MM.1S (cell line): ENCODE measurements at regions not wholly inside any gene's neighbourhood (a gene's known extent, or its start where the extent isn't known, plus 50 kb on each side); places are given as distances from the start of the nearest gene placed in this dataset.

Source experiments
- DNase-seq: peaks from one replicate; pipeline ENCODE4 v3.0.0-alpha.2; 2015
- H2AFZ ChIP-seq: fragments of 300-600 bp; sonication (generic); 2 replicates; pipeline ENCODE4 v1.6.0; 2016; ENCODE audit warnings: antibody characterized with exemption, low read length
- H3F3A ChIP-seq: fragments of 300-600 bp; sonication (generic); 2 replicates; pipeline ENCODE4 v1.6.1; 2016; ENCODE audit warnings: mild to moderate bottlenecking, antibody characterized with exemption, low read length, moderate library complexity, mixed read lengths; ENCODE audit not compliant: insufficient read depth
- H3K27ac ChIP-seq: fragments of 300-600 bp; sonication (generic); 2 replicates; pipeline ENCODE4 v1.5.1; 2016; ENCODE audit warnings: mild to moderate bottlenecking, low read length
- H3K27me3 ChIP-seq: fragments of 300-600 bp; sonication (generic); replicated peaks from 2 replicates; pipeline ENCODE4 v1.6.0; 2016; ENCODE audit warnings: low read length; ENCODE audit not compliant: insufficient read depth
- H3K36me3 ChIP-seq: fragments of 300-600 bp; sonication (generic); replicated peaks from 2 replicates; pipeline ENCODE4 v1.6.1; 2016; ENCODE audit warnings: mild to moderate bottlenecking, low read length, mixed read lengths; ENCODE audit not compliant: insufficient read depth
- H3K4me1 ChIP-seq: fragments of 300-600 bp; sonication (generic); 2 replicates; pipeline ENCODE4 v1.6.1; 2016; ENCODE audit warnings: low read length, mixed read lengths
- H3K4me2 ChIP-seq: fragments of 300-600 bp; sonication (generic); 2 replicates; pipeline ENCODE4 v1.6.0; 2016; ENCODE audit warnings: low read depth, low read length
- H3K4me3 ChIP-seq: fragments of 300-600 bp; sonication (generic); 2 replicates; pipeline ENCODE4 v1.5.1; 2016; ENCODE audit warnings: low read length, mixed read lengths
- H3K79me2 ChIP-seq: fragments of 300-600 bp; sonication (generic); 2 replicates; pipeline ENCODE4 v1.6.1; 2016; ENCODE audit warnings: mixed run types, low read length, mixed read lengths
- H3K9ac ChIP-seq: fragments of 300-600 bp; sonication (generic); 2 replicates; pipeline ENCODE4 v1.6.1; 2016; ENCODE audit warnings: low read length, mixed read lengths
- H3K9me2 ChIP-seq: fragments of 300-600 bp; sonication (generic); replicated peaks from 2 replicates; pipeline ENCODE4 v1.6.1; 2016; ENCODE audit warnings: mild to moderate bottlenecking, low read length, mixed read lengths; ENCODE audit not compliant: insufficient read depth
- H3K9me3 ChIP-seq: fragments of 300-600 bp; sonication (generic); replicated peaks from 2 replicates; pipeline ENCODE4 v1.6.1; 2016; ENCODE audit warnings: mild to moderate bottlenecking, low read length, mixed read lengths; ENCODE audit not compliant: insufficient read depth
- H4K20me1 ChIP-seq: fragments of 300-600 bp; sonication (generic); 2 replicates; pipeline ENCODE4 v1.6.1; 2016; ENCODE audit warnings: mild to moderate bottlenecking, low read length, moderate library complexity, mixed read lengths; ENCODE audit not compliant: insufficient read depth
- EZH2 ChIP-seq: fragments of 300-600 bp; sonication (generic); optimal IDR thresholded peaks from 2 replicates; pipeline ENCODE3; 2017; ENCODE audit warnings: low read depth, mild to moderate bottlenecking, antibody characterized with exemption, low read length, mixed read lengths
- EZH2phosphoT487 ChIP-seq: fragments of 300-600 bp; sonication (generic); IDR thresholded peaks from 2 replicates; pipeline ENCODE4 v1.6.1; 2018; ENCODE audit warnings: antibody characterized with exemption, low read length
- TF ChIP-seq, protein P1 (sequence below): fragments of 300-600 bp; sonication (generic); IDR thresholded peaks from 2 replicates; pipeline ENCODE4 v1.5.1; 2016; ENCODE audit warnings: antibody characterized with exemption, low read length, mixed read lengths

DNA sequence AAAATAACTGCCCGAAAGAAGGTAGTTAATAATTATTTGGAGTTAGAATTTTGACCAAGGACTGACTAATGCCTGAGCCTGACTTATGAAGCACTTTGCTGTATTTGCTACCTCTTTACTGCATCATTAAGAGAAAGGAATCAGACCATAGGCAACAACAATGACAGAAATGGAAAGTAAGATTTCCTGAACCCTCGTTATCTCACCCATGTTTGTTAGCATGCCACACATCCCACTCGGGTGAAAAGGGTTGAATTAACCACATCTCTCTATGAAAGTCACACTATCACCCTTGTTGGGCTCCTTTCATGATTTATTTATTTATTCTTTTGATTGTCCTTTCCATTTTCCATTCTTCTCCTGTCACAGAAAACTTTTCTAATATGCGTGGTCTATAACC is 59.6 kb downstream of the OLIG3 start:
- Histone ChIP-seq H3K9ac (no peak overlapping the region), H3K4me2 (no peak overlapping the region), H3K4me1 (no peaks in the 10 kb centered on the region), H3K27me3 (no peaks in the 10 kb centered on the region), H3F3A (no peaks in the 10 kb centered on the region), H3K27ac (no peak overlapping the region), H3K79me2 (no peaks in the 10 kb centered on the region), H3K9me2 (no peaks in the 10 kb centered on the region), H3K4me3 (no peak overlapping the region), H2AFZ (no peak overlapping the region), H3K36me3 (no peaks in the 10 kb centered on the region), H4K20me1 (no peaks in the 10 kb centered on the region), H3K9me3 (no peaks in the 10 kb centered on the region)
- no peak for DNase-seq
- TF ChIP-seq, protein P1, sequence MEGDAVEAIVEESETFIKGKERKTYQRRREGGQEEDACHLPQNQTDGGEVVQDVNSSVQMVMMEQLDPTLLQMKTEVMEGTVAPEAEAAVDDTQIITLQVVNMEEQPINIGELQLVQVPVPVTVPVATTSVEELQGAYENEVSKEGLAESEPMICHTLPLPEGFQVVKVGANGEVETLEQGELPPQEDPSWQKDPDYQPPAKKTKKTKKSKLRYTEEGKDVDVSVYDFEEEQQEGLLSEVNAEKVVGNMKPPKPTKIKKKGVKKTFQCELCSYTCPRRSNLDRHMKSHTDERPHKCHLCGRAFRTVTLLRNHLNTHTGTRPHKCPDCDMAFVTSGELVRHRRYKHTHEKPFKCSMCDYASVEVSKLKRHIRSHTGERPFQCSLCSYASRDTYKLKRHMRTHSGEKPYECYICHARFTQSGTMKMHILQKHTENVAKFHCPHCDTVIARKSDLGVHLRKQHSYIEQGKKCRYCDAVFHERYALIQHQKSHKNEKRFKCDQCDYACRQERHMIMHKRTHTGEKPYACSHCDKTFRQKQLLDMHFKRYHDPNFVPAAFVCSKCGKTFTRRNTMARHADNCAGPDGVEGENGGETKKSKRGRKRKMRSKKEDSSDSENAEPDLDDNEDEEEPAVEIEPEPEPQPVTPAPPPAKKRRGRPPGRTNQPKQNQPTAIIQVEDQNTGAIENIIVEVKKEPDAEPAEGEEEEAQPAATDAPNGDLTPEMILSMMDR = no peak
- TF ChIP-seq EZH2 (no peak), EZH2phosphoT487 (no peak)

DNA sequence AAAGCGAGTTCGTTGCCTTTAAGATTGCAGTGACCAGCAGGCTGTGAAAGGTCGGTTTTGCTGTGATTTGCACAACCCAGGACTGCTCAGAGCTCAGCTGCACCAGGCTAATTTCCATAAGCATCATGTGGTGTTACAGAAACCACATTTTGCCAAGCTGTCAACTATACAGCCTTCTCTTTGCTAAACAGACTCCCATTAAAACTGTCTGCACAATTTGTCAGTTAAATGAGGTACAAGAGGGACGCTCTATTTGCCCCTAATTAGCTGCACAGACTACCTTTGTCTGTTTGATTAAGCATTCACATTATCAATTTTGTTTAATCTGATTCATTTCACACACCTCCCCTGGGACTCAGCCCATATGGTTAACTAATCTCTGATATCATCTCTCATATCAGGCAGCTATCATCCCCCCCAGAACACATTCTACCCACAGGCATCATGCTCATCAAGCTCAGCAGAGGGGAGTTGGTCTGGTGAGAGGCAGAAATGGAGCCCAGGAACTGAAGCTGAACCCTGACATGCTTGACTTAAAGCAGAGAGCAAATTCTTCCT is 62.1 kb downstream of the OLIG3 start:
- Histone ChIP-seq H3K4me1 (no peaks in the 10 kb centered on the region), H3K27ac (no peak overlapping the region), H3K9me3 (no peaks in the 10 kb centered on the region), H4K20me1 (no peaks in the 10 kb centered on the region), H3K36me3 (no peaks in the 10 kb centered on the region), H3F3A (no peaks in the 10 kb centered on the region), H3K4me3 (no peak overlapping the region), H3K9ac (no peak overlapping the region), H3K4me2 (no peak overlapping the region), H3K27me3 (no peaks in the 10 kb centered on the region), H3K79me2 (no peaks in the 10 kb centered on the region), H2AFZ (no peak overlapping the region), H3K9me2 (no peaks in the 10 kb centered on the region)
- no peak for TF ChIP-seq EZH2
- TF ChIP-seq, protein P1 = no peak
- TF ChIP-seq EZH2phosphoT487 = no peak
- DNase-seq = peak; percentile 22

DNA sequence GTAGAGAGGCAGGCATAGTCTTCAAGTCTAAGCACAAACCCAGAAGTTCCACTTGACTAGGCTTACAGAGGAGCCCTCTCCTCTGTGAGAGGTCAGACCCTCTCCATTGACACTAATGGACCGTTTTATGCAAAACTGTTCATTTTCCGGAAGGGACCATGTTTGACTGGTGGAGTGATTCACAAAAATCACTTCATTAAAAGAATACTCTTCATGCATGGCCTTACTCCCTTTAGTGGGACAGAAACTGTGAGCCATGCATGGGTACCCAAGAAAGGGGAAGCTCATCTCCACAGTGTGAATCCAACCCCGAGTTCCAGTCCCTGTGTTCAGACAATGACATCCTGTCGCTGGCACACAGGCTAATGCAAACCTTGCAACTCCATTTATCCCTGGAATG is 63.2 kb downstream of the OLIG3 start:
- Histone ChIP-seq H3K4me1 (peaks cover 11% of the 10 kb centered on the region), H3K9ac (no peak overlapping the region), H3K27me3 (no peaks in the 10 kb centered on the region)

More for the DNA sequence above, 63.2 kb downstream of the OLIG3 start:
- Histone ChIP-seq H3F3A (peaks cover 6% of the 10 kb centered on the region; the same call in 1 of the 2 replicates), H3K79me2 (no peaks in the 10 kb centered on the region), H3K9me2 (no peaks in the 10 kb centered on the region), H3K4me2 (no peak overlapping the region), H3K36me3 (no peaks in the 10 kb centered on the region), H4K20me1 (no peaks in the 10 kb centered on the region), H3K4me3 (no peak overlapping the region), H3K9me3 (no peaks in the 10 kb centered on the region), H3K27ac (no peak overlapping the region), H2AFZ (no peak overlapping the region)
- TF ChIP-seq, protein P1 = no peak
- TF ChIP-seq EZH2phosphoT487 (no peak), EZH2 (no peak)
- no peak for DNase-seq
